ENCODE measurements at regions not wholly inside any gene's neighbourhood (a gene's known extent, or its start where the extent isn't known, plus 50 kb on each side); places are given as distances from the start of the nearest gene placed in this dataset.

DNA sequence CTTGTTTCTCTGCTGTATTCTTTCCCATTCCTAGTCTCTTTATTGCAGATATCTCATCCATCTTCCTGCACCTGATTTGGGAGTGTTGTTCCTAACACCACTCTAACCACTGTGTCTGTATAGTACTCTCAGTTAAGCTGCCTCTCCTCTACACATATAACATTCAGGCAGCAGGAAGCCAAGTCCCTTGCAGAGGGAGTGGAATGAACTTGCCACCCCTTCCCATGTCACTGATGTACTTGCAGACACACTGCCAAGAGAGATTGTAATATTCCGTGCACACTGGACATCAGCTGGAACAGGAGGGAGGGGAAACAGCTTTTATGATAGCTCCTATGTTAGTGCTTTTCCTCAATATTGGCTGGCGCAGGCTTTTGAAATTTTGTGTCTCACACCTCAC lies 281.6 kb upstream of the E2F7 start:
- TF ChIP-seq, protein P1, sequence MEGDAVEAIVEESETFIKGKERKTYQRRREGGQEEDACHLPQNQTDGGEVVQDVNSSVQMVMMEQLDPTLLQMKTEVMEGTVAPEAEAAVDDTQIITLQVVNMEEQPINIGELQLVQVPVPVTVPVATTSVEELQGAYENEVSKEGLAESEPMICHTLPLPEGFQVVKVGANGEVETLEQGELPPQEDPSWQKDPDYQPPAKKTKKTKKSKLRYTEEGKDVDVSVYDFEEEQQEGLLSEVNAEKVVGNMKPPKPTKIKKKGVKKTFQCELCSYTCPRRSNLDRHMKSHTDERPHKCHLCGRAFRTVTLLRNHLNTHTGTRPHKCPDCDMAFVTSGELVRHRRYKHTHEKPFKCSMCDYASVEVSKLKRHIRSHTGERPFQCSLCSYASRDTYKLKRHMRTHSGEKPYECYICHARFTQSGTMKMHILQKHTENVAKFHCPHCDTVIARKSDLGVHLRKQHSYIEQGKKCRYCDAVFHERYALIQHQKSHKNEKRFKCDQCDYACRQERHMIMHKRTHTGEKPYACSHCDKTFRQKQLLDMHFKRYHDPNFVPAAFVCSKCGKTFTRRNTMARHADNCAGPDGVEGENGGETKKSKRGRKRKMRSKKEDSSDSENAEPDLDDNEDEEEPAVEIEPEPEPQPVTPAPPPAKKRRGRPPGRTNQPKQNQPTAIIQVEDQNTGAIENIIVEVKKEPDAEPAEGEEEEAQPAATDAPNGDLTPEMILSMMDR (IDR thresholded peaks at IDR 0.05), result no peak
- no peak for TF ChIP-seq POLR2A (IDR thresholded peaks at IDR 0.05)
